ENCODE measurements at regions not wholly inside any gene's neighbourhood (a gene's known extent, or its start where the extent isn't known, plus 50 kb on each side); places are given as distances from the start of the nearest gene placed in this dataset.

GRCh38 chr11:56932572-56933220 lies 56.0 kb upstream of the OR5AK2 start:
- intact Hi-C loops (cut with micrococcal nuclease) = no loop called here

- intact Hi-C loops (cut with micrococcal nuclease) = no loop called here
Observed at GRCh38 chr11:56923116-56923515, 65.6 kb upstream of the OR5AK2 start.

GRCh38 chr11:56922421-56922820 lies 66.3 kb upstream of the OR5AK2 start:
- intact Hi-C loops (cut with micrococcal nuclease) = no loop called here

GRCh38 chr11:56917708-56918400 lies 70.9 kb upstream of the OR5AK2 start:
- intact Hi-C loops (cut with micrococcal nuclease) = no loop called here

DNA sequence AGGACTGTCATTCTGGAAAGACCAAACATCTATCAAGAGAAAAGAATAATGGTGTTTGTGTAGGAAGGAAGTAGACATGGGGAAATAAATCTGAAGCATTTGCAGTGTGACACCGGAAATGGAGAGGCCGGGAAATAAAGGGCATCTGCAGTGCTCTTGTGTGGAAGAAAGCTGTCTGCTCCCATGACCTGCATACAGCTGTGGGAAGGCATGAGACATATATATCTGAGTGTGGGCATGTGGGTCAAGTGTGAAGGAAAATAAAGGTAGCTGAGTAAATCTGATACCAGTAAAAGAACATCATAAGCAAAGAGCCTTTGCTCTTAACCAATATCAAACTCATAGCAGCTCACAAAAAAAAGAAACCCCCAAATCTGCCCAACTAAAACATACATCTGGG lies 72.1 kb upstream of the OR5AK2 start:
- intact Hi-C loops (cut with micrococcal nuclease) = no loop called here

GRCh38 chr11:56916162-56916561 lies 72.6 kb upstream of the OR5AK2 start:
- intact Hi-C loops (cut with micrococcal nuclease) = no loop called here

- intact Hi-C loops (cut with micrococcal nuclease) = no loop called here
Observed at GRCh38 chr11:56911312-56911711, 77.4 kb upstream of the OR5AK2 start.

- intact Hi-C loops (cut with micrococcal nuclease) = no loop called here
Observed at GRCh38 chr11:56910785-56911184, 77.9 kb upstream of the OR5AK2 start.

DNA sequence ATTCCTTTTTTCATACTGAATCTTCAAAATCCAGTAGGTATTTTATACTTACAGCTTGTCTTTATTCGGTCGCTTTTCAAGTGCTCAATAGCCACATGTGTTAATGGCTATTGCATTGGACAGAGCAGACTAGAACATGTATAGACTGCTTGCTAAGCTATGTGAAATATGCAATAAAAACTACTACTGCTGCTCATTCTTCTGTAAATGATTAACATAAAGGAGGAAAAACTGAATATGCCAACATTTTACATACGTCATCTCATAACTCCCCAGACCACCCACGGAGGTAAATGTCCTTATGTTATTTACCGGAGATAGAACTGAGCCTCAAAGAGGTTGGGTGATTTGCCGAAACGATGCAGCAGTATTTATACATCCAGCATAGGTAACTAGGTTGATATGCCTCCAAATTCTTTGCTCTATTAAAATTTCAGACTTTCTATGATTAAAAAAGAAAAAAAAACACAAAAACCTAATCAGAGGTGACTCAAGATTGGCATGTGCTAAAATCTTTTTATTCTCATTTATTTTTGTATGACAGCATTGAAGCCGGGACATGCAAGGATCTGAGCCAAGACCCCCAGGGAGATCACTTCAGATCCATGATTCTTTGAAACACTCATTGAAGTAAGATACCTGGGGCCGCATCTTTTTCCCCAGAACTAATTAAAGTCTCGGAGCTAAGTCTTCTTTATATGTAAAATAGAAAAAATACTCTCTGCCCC lies 78.5 kb upstream of the OR5AK2 start:
- intact Hi-C loops (cut with micrococcal nuclease) = no loop called here

DNA sequence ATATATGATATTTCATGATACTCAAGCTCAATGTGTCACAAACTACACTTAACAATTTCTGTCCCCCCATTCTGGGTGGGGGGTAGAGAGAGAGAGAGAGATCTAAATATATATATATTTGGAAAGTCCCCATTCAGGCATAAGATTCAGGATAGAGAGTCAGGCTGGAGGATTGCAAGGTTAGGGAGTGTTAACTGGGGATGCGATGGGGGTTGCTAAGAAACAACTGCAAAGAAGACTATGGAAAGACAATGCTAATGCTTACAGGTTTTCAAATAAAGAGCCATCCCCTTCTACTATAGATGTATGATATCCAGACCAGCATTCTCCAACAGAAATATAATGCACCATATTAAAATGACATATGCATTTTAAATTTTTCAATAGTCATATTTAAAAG lies 79.2 kb upstream of the OR5AK2 start:
- intact Hi-C loops (cut with micrococcal nuclease) = no loop called here

DNA sequence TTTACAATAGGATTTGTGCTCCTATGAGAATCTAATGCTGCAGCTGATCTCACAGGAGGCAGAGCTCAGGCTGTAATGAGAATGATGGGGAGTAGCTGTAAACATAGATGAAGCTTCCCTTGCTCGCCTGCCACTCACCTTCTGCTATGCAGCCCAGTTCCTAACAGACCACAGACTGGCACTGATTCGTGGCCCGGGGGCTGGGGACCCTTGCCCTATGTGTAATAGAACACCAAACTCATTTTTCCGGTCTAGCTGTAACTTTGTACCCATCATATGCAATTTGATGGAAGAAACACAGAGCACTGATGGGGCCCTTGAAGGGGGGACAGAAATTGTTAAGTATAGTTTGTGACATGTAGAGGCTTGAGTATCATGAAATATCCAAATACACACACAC lies 79.6 kb upstream of the OR5AK2 start:
- intact Hi-C loops (cut with micrococcal nuclease) = no loop called here

- intact Hi-C loops (cut with micrococcal nuclease) = no loop called here
Observed at GRCh38 chr11:56906683-56907148, 82.0 kb upstream of the OR5AK2 start.

- intact Hi-C loops (cut with micrococcal nuclease) = no loop called here
Observed at GRCh38 chr11:56905936-56906335, 82.8 kb upstream of the OR5AK2 start.

DNA sequence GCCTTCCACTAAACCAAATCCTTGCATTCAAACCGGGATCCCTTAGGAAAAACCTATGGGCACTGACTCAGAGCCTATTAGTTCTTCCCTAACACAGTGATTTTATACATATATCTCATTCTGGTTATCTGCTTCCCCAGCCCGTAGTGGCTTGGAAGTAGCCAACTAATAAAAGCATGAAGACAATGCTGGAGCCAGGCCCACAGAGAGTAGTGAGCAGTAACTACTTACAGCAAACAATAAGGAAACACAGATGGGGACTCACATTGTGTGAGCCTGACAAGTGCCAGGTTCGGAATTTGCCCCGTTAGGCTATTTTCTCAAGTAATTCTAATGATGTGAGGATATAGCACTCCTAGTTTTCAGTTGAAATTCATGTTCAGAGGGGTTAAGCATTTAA lies 83.3 kb upstream of the OR5AK2 start:
- intact Hi-C loops (cut with micrococcal nuclease) = no loop called here

GRCh38 chr11:56898856-56899255 lies 89.9 kb upstream of the OR5AK2 start:
- intact Hi-C loops (cut with micrococcal nuclease) = no loop called here

DNA sequence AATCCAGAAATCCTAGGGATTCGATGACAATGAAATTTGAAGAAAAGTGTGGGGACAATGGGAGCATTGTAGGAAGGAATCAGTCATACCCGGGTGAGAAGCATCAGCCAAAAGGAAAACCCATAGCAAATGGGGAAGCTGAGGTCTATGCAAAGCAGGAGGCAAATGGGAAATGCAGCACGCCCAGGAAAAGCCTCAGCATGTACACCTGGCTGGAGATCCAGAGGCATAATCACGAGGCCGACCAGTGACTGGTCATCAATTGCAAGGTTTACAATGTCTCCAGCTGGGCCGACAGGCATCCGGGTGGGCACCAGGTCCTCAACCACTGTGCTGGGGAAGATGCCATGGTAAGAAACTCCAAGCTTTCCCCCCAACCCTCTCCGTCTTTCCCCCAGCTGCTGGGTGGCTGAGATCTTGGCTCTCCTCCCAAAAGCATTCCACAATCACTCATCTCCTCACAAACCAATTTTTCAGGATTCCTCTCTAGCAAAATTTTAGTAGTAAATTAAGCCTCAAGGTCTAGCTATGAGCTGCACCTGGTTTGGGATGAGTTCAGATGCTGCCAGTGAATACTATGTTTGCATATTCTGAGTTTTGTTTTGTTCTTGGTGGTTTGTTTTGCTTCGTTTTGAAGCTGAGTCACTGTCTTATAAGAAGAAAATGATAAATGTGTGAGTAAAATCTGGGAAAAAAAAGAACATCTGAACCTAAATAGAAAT lies 98.0 kb upstream of the OR5AK2 start:
- intact Hi-C loops (cut with micrococcal nuclease) = no loop called here

DNA sequence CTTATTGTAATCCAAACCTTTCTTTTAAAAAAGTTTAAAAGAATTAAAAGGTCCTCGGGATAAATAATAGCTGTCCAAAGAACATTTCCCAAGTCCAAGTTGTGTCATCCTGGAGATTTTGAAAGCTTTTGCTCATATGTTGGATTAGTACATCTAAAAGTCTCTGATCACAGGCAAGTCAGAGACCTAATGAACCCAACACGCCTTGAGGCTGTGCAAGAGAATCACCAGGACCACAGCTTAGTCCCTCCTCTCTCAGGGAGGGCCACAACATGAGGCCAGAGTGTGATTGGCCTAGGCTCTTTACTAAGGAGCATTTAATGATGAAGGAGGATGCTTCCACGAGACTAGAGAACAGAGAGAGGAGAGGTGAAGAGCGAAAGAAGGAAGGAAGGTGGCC lies 98.7 kb upstream of the OR5AK2 start:
- intact Hi-C loops (cut with micrococcal nuclease) = no loop called here

GRCh38 chr11:56887940-56888339 lies 100.8 kb upstream of the OR5AK2 start:
- intact Hi-C loops (cut with micrococcal nuclease) = no loop called here

GRCh38 chr11:56886455-56886854 lies 102.3 kb upstream of the OR5AK2 start:
- intact Hi-C loops (cut with micrococcal nuclease) = no loop called here

DNA sequence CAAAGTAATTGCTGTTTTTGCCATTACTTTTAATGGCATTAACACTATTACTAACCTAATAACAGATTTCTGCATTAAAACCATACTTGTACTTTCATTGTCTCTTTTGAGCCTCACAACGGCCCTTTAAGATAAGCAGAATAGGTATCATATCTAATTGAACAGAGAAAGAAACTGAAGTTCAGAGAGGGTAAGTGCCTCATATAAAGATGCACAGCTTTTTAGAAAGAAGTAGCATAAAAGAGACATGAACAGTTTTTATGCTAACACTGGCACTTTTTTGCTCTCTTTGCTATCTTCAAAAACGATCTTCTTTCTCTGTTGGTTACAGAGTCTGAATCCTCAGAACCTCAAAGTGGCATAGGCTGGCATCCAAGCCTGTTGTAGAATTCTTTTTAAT lies 102.9 kb upstream of the OR5AK2 start:
- intact Hi-C loops (cut with micrococcal nuclease) = no loop called here

- intact Hi-C loops (cut with micrococcal nuclease) = no loop called here
Observed at GRCh38 chr11:56885177-56885576, 103.5 kb upstream of the OR5AK2 start.
